Keratinocyte (primary cell): ENCODE measurements at regions not wholly inside any gene's neighbourhood (a gene's known extent, or its start where the extent isn't known, plus 50 kb on each side); places are given as distances from the start of the nearest gene placed in this dataset.

Source experiments
- DNase-seq: peaks from one replicate; pipeline ENCODE4 v3.0.0-alpha.2; 2011; ENCODE audit warnings: low read depth, missing footprints, low spot score
- FAIRE-seq: peaks from 2 replicates; lab custom pipeline; 2011; peaks lifted over from hg19 to GRCh38; lab: Jason Lieb, UNC
- H2AFZ ChIP-seq: 2 replicates; pipeline ENCODE4 v1.6.0; 2012; ENCODE audit warnings: low read length, control low read depth, inconsistent platforms; ENCODE audit not compliant: control insufficient read depth
- H3K27ac ChIP-seq: 2 replicates; pipeline ENCODE4 v1.5.1; 2011; ENCODE audit warnings: low read length; ENCODE audit not compliant: control insufficient read depth, insufficient read depth
- H3K27me3 ChIP-seq: 3 replicates; pipeline ENCODE4 v1.6.0; 2011; ENCODE audit warnings: low read length; ENCODE audit not compliant: control insufficient read depth, insufficient read depth; ENCODE audit errors: extremely low read depth
- H3K36me3 ChIP-seq, 2 experiments: 2 replicates in 1 of 2; 3 replicates in 1 of 2; pipeline ENCODE4 v1.5.1; 2011; ENCODE audit warnings: low read length in 2 of 2, mild to moderate bottlenecking in 1 of 2; ENCODE audit not compliant: control insufficient read depth in 2 of 2, insufficient read depth in 2 of 2; ENCODE audit errors: extremely low read depth in 1 of 2
- H3K4me1 ChIP-seq: 3 replicates; pipeline ENCODE4 v1.5.1; 2011; ENCODE audit warnings: low read length; ENCODE audit not compliant: control insufficient read depth, insufficient read depth; ENCODE audit errors: extremely low read depth
- H3K4me2 ChIP-seq: 3 replicates; pipeline ENCODE4 v1.6.0; 2011; ENCODE audit warnings: low read depth, low read length; ENCODE audit not compliant: control insufficient read depth, insufficient read depth; ENCODE audit errors: extremely low read depth
- H3K4me3 ChIP-seq, 3 experiments: fragments of 200-600 bp in 1 of 3; sonication (generic) in 1 of 3; 2 replicates in 2 of 3; 3 replicates in 1 of 3; pipeline ENCODE4 v1.5.1; 2011 to 2016; ENCODE audit warnings: low read length in 3 of 3, mild to moderate bottlenecking in 3 of 3, control low read depth in 2 of 3, inconsistent platforms in 1 of 3, low read depth in 1 of 3, mixed read lengths in 1 of 3, mixed run types in 1 of 3, moderate library complexity in 1 of 3; ENCODE audit not compliant: control insufficient read depth in 2 of 3, insufficient read depth in 2 of 3; ENCODE audit errors: extremely low read depth in 1 of 3
- H3K79me2 ChIP-seq: 2 replicates; pipeline ENCODE4 v1.6.0; 2012; ENCODE audit warnings: low read length; ENCODE audit not compliant: control insufficient read depth, insufficient read depth
- H3K9ac ChIP-seq: 3 replicates; pipeline ENCODE4 v1.6.0; 2011; ENCODE audit warnings: low read length; ENCODE audit not compliant: control insufficient read depth, insufficient read depth; ENCODE audit errors: extremely low read depth
- H3K9me1 ChIP-seq: 3 replicates; pipeline ENCODE4 v1.6.0; 2011; ENCODE audit warnings: low read length; ENCODE audit not compliant: control insufficient read depth, insufficient read depth; ENCODE audit errors: extremely low read depth
- H3K9me3 ChIP-seq: 2 replicates; pipeline ENCODE4 v1.5.1; 2012; ENCODE audit warnings: low read depth, low read length; ENCODE audit not compliant: control insufficient read depth
- H4K20me1 ChIP-seq: 3 replicates; pipeline ENCODE4 v1.6.0; 2011; ENCODE audit warnings: low read length; ENCODE audit not compliant: control insufficient read depth, insufficient read depth; ENCODE audit errors: extremely low read depth
- CTCF ChIP-seq, 3 experiments: IDR thresholded peaks in 1 of 3; conservative IDR thresholded peaks in 1 of 3; optimal IDR thresholded peaks in 1 of 3; 2 replicates in 2 of 3; 3 replicates in 1 of 3; pipeline versions ENCODE3 to v1.5.1; 2011; ENCODE audit warnings: low read length in 3 of 3, mild to moderate bottlenecking in 3 of 3, moderate library complexity in 2 of 3, control low read depth in 1 of 3, inconsistent platforms in 1 of 3; ENCODE audit not compliant: insufficient read depth in 2 of 3; ENCODE audit errors: extremely low read depth in 1 of 3
- EZH2 ChIP-seq: IDR thresholded peaks from one replicate; pipeline ENCODE4 v1.6.1; 2012; ENCODE audit warnings: inconsistent platforms, mild to moderate bottlenecking, low read length, moderate library complexity
- dilution Hi-C: fragments of 300-500 bp; cut with MboI; formaldehyde crosslinking; loops from one replicate; pipeline ENCODE4 v1.7.0; 2020; ENCODE audit warnings: low sequenced_read_pairs; ENCODE audit not compliant: extremely low pct_ligation_motif_present

- no peak overlapping the region for H3K27ac ChIP-seq
- no peaks in the 10 kb centered on the region for H3K9me3 ChIP-seq
- H2AFZ ChIP-seq = no peak overlapping the region
- dilution Hi-C loops = no loop called here
- TF ChIP-seq CTCF (optimal IDR thresholded peaks at IDR 0.05 in 1 of 3, IDR thresholded peaks at IDR 0.05 in 1 of 3, conservative IDR thresholded peaks at IDR 0.05 in 1 of 3; ENCODE audit: extremely low read depth in 1 of 3, insufficient read depth in 2 of 3, low read length in 3 of 3) = no peak
- TF ChIP-seq EZH2 = no peak
- H4K20me1 ChIP-seq = no peaks in the 10 kb centered on the region
- no peak for DNase-seq
- FAIRE-seq = no peak
- H3K4me2 ChIP-seq = no peak overlapping the region
- no peaks in the 10 kb centered on the region for H3K79me2 ChIP-seq
- no peak overlapping the region for H3K9ac ChIP-seq
- H3K36me3 ChIP-seq = no peaks in the 10 kb centered on the region
- H3K9me1 ChIP-seq = no peaks in the 10 kb centered on the region
- no peaks in the 10 kb centered on the region for H3K4me1 ChIP-seq
- H3K4me3 ChIP-seq = no peak overlapping the region
- no peaks in the 10 kb centered on the region for H3K27me3 ChIP-seq
Observed at GRCh38 chr2:41972819-41973218, 75.0 kb upstream of the PKDCC start.

GRCh38 chr2:41973871-41974270 lies 74.0 kb upstream of the PKDCC start:
- H3K79me2 ChIP-seq = no peaks in the 10 kb centered on the region
- H3K4me1 ChIP-seq = no peaks in the 10 kb centered on the region
- no peaks in the 10 kb centered on the region for H3K9me1 ChIP-seq
- no peaks in the 10 kb centered on the region for H3K9me3 ChIP-seq
- dilution Hi-C loops = no loop called here
- no peaks in the 10 kb centered on the region for H3K36me3 ChIP-seq
- H3K9ac ChIP-seq = no peak overlapping the region
- no peaks in the 10 kb centered on the region for H3K27me3 ChIP-seq
- H2AFZ ChIP-seq = no peak overlapping the region
- no peak overlapping the region for H3K27ac ChIP-seq
- TF ChIP-seq EZH2 (no peak), CTCF (optimal IDR thresholded peaks at IDR 0.05 in 1 of 3, IDR thresholded peaks at IDR 0.05 in 1 of 3, conservative IDR thresholded peaks at IDR 0.05 in 1 of 3; ENCODE audit: extremely low read depth in 1 of 3, insufficient read depth in 2 of 3, low read length in 3 of 3) (no peak)
- FAIRE-seq = no peak
- DNase-seq = no peak
- no peaks in the 10 kb centered on the region for H4K20me1 ChIP-seq
- no peak overlapping the region for H3K4me2 ChIP-seq
- H3K4me3 ChIP-seq = no peak overlapping the region
